NCI-H2081 (cell line): ENCODE measurements at regions not wholly inside any gene's neighbourhood (a gene's known extent, or its start where the extent isn't known, plus 50 kb on each side); places are given as distances from the start of the nearest gene placed in this dataset.

Source experiments
- DNase-seq, 2 experiments: peaks; one replicate each; lab custom pipeline; 2025; lab: John Stamatoyannopoulos, UW

GRCh38 chr12:58139894-58140293 is 198.5 kb downstream of the ATP23 start:
- peak in 1 of 2 experiments; percentile 42 for DNase-seq

- no peak for DNase-seq
Observed at GRCh38 chr12:58140395-58140794, 199.0 kb downstream of the ATP23 start.

GRCh38 chr12:58142991-58143390 is 201.6 kb downstream of the ATP23 start:
- DNase-seq = no peak

- no peak for DNase-seq
Observed at GRCh38 chr12:58143498-58143995, 202.2 kb downstream of the ATP23 start.

- peak; percentile 25 to 65 for DNase-seq
Observed at GRCh38 chr12:58148405-58148804, 207.0 kb downstream of the ATP23 start.

GRCh38 chr12:58148976-58149375 is 207.6 kb downstream of the ATP23 start:
- no peak for DNase-seq

- DNase-seq = no peak
Observed at GRCh38 chr12:58154359-58154758, 213.0 kb downstream of the ATP23 start.

GRCh38 chr12:58156697-58157096 is 215.3 kb downstream of the ATP23 start:
- DNase-seq = no peak

- no peak for DNase-seq
Observed at GRCh38 chr12:58159941-58160340, 218.6 kb downstream of the ATP23 start.

- DNase-seq = no peak
Observed at GRCh38 chr12:58161773-58162172, 220.4 kb downstream of the ATP23 start.

- no peak for DNase-seq
Observed at GRCh38 chr12:58163021-58163420, 221.7 kb downstream of the ATP23 start.

GRCh38 chr12:58166643-58167042 is 225.3 kb downstream of the ATP23 start:
- DNase-seq = no peak

GRCh38 chr12:58167622-58168021 is 226.3 kb downstream of the ATP23 start:
- DNase-seq = no peak

- no peak for DNase-seq
Observed at GRCh38 chr12:58169826-58170225, 228.5 kb downstream of the ATP23 start.

GRCh38 chr12:58171914-58172313 is 230.5 kb downstream of the ATP23 start:
- DNase-seq = no peak

- DNase-seq = no peak
Observed at GRCh38 chr12:58172433-58173073, 231.2 kb downstream of the ATP23 start.

GRCh38 chr12:58174316-58174715 is 232.9 kb downstream of the ATP23 start:
- no peak for DNase-seq

GRCh38 chr12:58176296-58176869 is 235.0 kb downstream of the ATP23 start:
- DNase-seq = peak; percentile 11 to 31

GRCh38 chr12:58177366-58177765 is 236.0 kb downstream of the ATP23 start:
- no peak for DNase-seq

GRCh38 chr12:58184212-58184611 is 242.8 kb downstream of the ATP23 start:
- DNase-seq = no peak

GRCh38 chr12:58186401-58186800 is 245.0 kb downstream of the ATP23 start:
- no peak for DNase-seq

- no peak for DNase-seq
Observed at GRCh38 chr12:58186914-58187313, 245.5 kb downstream of the ATP23 start.

GRCh38 chr12:58189030-58189429 is 247.7 kb downstream of the ATP23 start:
- DNase-seq = no peak

- DNase-seq = no peak
Observed at GRCh38 chr12:58189893-58190292, 248.5 kb downstream of the ATP23 start.
